DMS114 treated with DMSO at 0.1 percent for 48 hours (cell line): ENCODE measurements at regions not wholly inside any gene's neighbourhood (a gene's known extent, or its start where the extent isn't known, plus 50 kb on each side); places are given as distances from the start of the nearest gene placed in this dataset.

Experiments
- DNase-seq: peaks from one replicate; lab custom pipeline; 2025; ENCODE audit not compliant: unreplicated experiment; lab: John Stamatoyannopoulos, UW

DNA sequence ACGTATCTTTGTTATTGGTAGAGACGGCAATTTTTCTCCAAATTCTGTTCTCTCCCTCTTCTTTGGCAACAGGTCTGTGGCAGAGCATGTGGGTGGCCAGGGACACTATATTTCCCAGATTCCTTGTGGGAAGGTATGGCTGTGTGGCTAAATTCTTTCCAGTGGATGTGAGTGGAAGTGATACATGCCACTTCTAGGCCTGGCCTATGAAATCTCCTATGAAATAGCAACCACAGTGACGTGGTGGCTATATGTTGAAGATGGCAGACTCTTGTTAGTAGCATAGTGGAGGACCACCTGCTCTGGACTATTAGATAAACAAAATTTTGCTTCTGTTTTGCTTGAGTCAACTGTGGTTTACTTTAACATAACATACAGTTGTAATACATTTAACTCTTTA, 243.3 kb downstream of the IL20RB start:
- DNase-seq: no peak

DNA sequence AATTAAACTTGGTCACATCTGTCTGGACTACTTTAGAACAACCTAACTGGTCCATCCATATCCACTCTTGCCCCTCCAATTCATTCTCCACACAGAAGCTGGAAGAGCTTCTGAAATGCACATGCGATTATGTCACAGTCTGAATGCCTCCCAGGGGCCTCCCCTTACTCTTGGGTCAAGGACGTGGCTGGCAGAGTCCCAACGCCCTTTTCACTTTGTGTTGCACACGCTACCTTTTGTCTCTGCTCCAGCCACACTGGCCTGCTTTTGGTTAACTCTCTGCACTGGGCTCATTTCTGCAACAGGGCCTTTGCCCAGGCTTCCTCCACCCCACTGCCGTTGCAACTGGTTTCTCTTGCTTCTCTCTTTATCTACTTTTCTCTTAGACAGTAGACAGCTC, 245.2 kb downstream of the IL20RB start:
- no peak for DNase-seq

DNA sequence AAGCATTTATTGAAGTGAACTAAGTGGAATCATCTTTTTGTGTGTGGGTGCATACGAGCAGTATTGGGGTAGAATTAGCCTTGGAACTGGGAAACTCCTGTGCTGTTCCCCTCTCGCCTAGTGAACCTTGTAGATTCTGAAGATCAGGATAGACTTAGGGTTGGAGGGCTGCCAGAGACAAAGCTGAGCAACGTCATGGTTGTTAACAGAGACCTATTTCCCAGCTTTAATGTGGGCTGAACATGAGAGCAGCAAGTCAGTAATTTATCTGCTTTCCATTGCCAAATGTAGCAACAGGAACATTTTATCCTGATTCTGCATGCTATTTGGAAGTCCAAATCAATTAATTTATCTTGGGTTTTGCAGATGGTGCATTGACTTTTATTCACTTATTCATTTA, 246.6 kb downstream of the IL20RB start:
- DNase-seq: no peak

DNA sequence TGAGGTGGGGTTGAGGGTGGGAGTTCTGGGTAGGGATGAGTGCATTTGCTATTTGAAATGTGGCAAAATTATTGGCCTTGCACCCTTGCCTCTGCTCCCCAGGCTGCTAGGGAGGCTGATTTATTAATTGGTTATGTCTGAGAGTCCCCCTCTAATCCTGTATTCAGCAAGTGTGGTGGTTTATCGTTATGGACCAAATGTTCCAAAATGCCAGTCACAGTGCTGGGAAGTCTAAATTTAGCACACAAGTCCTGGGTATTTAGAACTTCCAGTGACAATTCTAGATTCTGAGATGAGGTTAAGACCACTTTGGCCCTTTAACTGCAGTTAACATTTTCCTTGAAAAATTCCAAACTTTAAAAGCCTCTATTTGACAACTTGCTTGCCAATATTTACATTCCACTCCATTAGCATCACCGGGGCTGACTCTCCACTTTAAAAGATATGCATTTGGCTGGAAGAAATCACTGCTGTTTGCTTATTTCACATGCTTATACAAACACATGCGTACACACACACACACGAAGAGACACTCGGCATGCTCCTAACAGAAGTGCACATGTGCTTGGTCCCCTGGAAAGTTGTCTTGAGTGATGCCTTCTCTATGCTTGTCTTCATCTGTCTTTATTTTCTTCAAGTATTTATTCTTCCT, 247.7 kb downstream of the IL20RB start:
- no peak for DNase-seq

DNA sequence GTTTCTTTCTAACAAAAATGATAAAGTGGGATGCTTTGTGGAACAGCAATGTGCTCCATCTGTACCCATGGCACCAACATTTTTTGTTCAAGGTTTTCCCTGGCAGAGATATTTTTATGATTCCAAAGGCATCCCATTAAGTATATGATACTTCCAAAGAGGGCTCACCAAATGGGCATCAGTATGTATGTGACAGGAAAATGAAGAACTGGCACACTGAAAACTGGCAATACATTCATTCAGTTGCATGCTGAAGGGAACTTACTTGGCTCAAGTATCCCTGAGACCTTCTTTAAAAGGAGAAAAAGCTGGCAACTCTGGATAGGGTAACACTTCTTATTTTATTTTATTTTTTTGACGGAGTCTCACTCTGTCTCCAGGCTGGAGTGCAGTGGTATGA, 249.8 kb downstream of the IL20RB start:
- no peak for DNase-seq

DNA sequence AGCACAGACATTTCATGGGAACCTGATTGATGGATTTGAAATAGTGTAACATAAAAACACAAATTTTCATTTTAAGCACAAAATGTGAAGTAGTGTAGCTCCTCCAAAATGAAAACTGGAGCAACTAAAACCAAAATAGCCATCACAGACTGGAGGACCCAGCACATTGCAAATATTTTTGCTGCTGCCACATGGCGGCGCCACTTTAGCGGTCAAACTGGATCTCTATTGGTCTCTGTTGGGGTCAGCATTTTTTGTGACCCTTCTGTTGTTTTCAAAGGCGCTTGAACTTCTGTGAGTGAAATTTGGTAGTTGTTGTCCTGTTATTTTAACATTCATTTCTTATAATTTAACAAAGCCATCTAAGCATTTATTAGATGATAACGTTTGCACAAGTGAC, 259.9 kb downstream of the IL20RB start:
- DNase-seq: no peak

DNA sequence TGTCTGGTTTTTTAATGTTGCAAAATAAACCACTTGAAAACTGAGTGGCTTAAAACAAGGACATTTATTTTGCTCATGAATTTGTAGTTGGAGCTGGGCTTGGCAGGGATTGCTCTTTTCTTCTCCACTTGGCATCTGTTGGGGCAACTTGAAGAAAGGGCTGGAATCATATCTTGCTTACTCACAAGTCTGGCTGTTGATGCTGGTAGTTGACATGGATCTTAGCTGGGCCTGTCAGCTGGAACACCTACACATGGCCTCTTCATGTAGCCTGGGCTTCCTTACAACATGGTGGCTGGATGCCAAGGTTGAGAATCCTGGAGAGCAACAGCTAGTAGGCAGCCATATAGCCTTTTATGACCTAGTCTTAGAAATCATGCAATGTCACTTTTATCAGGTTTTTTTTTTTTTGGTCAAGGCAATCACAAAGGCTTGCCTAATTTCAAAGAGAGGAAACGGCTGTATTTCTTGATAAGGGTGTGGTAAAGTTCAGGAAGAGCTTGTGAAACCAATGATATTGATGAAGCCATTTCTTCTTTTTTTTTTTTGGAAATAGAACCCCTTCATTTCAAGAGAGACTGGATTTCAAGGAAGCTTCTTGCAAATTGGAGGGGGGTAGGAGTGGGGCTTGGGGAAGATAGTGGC, 262.1 kb downstream of the IL20RB start:
- no peak for DNase-seq

DNA sequence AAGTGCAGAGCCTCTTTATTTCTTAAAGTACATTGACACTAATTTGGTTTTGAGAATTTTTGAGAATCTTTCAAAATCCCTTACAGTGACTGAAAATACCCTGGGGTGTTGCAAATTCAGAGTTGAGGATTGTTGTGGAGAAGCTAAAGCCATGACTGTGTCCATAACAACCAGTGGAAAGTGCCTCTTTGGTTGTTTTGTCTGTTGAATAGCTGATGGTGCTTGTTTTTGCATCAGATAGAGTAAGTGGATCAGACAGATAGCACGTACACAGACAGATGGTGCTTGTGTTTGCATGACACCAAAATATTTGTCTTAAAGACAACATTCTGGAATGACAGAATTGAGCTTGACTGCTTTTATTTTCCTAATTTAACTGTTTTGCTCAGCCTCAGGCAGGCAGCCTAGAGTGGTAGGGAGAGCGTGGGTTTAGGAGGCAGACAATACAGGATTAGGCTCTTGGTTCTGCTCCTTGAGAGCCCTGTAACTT, 265.0 kb downstream of the IL20RB start:
- DNase-seq: no peak

DNA sequence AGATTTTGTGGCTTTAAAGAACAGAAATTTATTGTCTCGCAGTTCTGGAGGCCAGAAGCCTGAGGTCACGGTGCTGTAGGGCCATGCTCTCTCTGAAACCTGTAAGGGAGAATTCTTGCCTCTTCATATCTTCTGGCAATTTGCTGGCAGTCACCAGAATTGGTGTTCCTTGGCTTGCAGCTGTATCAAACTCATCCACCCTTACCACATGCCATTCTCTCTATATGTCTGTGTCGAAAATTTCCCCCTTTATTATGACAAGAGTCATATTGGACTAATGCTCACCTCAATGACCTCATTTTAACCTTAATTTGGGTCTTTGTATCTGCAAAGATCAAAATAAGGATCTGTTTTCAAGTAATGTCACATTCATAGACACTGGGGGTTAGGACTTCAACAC, 266.7 kb downstream of the IL20RB start:
- DNase-seq: no peak

DNA sequence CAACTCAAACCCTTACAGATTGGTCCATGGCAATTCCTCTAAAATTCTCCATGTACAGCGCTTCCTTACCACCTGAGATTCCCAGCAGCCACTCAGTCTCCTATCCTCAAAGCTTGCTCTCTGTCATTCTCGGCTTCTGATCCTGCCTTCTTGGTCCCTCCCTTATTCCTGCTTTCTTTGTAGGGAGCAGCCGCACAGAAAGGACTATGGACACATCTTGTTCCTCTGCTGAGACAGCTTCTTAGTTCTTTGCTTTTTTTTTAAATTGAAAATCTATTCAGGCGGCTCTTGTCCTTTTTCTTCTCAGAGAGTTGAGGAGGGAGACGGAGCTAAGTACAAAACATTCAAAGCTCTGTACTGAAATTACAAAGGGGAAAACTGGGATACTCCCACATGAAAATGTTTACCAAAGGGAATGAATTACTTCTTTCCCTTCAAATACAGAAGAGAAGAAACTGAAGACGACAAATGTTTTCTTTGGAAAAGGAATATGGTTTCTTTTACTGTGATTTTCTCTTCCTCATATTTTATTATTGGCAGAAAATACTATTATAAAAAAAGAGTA, 285.1 kb downstream of the IL20RB start:
- DNase-seq: no peak

DNA sequence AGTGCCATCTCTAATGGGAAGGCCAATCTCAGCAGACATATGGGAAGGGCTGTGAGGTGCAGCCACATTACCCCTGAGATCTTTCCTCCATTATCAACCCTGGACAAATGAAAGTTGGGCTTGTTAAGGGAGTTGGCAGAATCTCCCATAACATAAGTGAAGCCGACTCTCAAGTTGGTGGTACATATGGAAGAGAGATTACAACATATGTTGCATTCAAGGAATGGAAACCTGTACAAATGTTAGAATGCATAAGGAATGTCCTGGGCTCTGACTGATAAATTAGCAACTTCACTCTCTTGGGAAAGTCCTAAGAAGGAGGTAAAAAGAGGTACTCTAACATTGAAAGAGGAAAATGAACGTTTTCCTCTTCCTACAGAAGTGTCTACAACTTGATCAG, 288.7 kb downstream of the IL20RB start:
- no peak for DNase-seq

DNA sequence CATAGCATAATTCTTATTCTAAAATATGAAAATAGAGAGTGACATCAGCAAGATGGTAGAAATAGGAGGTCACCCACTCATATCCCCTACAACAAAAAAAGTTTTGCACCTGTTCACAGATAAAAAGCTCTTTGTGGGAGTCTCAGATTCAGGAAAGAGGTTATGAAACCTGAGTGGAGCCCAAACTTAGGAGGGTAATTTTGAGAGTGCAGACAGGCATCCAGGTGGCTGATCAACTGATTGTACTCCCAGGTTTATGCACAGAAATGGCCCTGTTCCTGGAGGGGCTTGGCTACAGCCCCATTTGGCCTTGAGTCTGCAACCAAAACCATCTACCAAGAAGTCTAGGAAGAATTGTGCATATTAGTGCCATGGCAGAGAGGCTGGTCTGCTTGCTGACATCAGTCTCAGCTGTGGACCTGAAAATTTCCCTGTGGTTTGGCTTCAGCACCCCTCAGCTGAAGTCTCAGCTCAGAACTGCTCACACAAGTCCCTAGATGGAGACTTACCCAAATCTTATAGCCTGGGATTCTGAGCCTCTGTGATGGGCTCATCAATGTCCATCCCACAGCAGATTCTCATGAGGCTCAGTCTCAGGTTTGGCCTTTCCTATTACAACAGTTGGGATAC, 291.6 kb downstream of the IL20RB start:
- DNase-seq: no peak

DNA sequence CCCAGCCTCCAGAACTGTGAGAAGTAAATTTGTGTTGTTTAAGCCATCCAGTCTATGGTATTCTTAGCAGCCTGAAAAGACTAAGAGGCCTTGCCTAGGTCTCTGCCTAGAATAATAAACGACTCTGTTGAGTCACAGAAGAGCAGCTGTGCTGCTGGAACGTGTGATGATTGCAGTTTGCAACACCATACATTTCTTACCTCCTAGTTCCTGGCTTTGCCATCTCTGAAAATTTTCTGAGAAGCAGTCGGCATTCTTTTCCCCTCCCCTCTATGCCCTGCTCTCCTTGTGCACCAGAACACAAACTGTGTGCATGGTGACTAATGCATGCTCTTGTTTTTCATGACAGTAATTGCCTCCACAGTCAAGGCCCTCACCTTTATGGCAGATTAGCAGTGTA, 301.3 kb downstream of the IL20RB start:
- DNase-seq: no peak

DNA sequence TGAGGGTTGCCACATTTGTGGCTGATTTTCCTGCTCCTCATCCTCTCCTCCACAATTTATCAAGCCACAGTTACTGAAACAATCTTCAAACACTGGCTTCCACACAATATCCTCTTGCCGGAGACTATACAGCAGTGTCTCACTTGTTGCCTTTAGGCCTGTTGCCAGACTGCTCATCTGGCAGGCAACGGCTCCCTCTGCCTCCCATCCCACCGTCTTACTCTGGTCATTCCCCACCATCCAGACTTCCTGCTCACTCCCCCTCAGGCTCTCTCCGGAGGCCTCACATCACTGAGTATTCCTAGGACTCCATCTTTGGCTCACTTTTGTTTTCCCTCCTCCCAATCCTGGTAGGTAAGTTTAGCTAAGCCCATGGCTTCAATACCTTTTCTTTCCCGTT, 301.9 kb downstream of the IL20RB start:
- no peak for DNase-seq

DNA sequence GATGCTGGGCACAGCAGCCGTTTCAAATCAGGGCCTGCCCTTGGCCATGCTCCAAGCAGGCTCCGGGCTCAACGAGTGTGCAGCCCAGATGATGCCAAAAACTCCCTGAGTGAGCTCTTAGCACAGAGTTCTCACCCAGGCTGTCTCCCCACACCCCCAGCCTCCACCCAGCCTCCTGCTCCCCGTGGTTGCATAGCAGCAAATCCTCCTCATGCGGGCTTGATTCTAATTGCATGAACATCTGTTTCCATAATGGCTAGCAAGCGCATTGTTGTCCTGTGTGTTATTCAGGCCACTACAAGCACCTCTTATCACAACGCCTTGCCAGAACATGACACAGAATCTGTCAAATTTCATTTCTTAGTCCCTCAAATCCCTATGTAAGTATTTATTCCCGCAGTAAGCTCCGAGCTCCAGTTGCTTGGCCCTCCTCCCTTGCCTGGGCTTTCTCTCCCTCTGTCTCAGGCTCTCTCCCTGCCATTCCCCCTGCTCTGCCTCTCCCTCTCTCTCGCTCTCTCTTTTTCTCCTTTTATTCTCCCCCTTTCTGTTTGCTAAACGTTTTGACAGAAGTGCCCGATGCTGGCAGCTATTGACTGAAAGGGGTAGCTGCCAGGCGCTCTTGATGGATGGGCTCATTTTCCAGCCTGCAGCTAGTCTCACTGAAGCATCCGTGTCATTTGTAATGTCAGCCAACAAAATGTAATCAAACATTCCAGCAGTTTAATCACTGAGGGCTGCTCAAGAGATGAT, 306.5 kb downstream of the IL20RB start:
- DNase-seq: no peak

DNA sequence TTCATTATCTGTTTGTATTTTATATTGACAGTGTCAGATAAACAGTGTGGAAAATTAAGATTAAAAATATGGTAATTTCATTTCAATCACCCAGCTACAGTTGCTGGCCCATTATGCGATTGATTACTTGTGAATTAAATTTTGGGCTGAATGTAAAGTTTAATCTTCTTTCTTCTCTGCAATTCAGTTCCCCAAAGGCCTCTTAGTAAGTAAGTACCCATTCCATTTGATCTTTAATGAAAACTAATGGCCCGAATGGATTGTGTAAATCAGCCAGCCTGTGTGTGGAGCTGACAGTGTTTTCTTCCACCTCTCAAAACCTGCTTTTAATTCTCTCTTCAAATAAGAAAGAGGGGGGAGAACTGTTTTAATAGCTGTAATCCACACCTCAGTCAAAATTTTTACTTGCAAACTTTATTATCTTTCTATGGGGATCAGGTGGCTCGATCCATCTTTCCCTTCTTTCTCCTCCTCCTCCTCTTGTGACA, 307.1 kb downstream of the IL20RB start:
- no peak for DNase-seq

DNA sequence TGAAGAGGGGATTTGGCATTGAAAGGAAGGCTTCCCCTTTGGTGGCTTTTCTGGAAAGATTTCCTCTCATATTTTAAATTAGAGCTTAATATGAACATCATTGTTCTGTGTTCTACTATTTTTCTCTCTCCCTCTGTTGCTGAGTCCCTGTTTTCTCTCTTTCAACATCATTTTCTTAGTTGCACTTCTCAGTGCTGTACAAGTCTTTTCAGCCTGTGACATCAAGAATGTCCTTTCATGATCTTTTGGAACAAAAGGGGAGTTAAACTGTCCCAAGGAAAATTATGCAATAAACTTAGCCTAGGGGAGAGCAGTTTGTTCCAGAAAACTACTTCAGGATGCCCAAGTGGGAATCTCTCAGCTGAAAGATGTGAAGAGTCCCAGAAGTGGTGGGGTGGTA, 325.1 kb downstream of the IL20RB start:
- DNase-seq: no peak

DNA sequence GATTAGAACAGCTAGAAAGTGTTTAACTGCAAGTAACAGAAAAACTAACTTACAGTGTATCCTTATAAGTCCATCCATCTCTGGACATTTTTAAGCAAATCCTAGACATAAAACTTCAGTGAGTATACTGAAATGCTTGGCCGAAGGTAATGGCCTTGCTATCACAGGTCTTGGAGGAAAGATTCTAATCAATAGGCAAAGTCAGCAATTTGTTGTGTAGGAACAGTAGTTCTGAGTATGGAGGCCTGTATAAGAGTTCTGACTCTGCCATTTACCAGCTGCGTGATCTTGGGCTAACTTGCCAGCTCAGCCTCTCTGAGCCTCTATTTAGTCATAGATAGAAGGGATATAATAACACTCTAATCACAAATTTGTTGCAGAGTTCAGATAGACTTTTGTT, 328.1 kb downstream of the IL20RB start:
- DNase-seq: no peak

DNA sequence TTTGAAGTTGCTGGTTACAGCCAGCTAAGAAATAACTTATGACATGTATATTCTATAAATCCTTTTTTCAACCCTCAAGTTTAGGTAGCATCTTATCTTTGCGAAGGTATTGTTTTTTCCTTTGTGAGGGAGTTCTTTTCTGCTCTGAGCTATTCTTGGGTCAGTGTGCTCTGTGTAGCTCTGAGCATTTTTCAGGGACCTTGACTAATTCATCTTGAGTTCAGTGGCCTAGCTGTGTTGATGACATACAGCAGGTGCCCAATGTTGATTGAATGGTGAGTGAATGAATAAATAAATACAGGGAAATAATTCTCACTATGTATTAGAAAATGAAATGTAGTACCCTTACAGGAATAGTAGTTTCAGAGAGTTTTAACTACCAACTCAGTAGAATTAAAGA, 335.3 kb downstream of the IL20RB start:
- no peak for DNase-seq

DNA sequence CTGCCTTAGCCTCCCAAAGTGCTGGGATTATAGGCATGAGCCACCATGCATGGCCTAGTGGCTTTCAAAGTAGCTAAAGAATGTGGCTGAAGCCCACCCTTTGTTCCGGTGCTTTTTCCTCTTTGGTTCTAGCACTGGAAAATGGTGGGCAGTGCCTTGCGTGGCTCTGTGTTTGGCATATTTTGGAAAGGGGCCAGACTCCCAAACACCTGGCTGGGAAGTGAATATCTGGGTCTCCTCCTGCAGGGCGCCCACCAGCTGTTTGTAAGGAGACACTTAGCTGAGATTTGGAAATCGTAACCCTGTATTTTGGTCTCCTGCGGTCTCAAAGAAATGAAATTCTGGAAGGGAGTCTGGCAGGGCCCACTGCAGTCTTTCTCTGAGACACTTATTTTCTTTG, 336.4 kb downstream of the IL20RB start:
- DNase-seq: no peak

DNA sequence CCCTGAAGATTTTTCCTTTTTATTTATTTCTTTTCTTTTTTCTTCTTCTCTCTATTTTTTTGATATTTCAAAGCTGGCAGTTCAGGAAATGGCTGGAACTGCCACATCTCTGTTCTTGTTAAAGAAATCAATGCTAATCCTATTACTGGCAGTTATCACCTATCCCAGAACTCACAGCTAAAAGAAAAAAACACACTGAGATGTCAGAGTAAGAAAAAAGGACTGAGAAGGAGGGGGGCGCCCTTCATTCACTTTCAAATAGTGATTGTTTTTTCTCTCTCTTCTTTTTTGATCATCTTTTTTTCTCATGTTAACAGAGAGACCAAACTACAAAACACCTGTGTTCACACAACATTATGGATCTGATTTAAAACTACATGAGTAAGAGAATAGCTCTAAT, 337.1 kb downstream of the IL20RB start:
- DNase-seq: no peak
